ENCODE measurements at regions not wholly inside any gene's neighbourhood (a gene's known extent, or its start where the extent isn't known, plus 50 kb on each side); places are given as distances from the start of the nearest gene placed in this dataset.

GRCh38 chr10:120970595-120971529 is 119.7 kb downstream of the WDR11 start:
- no peak overlapping the region for H3K4me2 ChIP-seq (ENCODE audit: low read depth, low read length, poor library complexity, severe bottlenecking)
- H3K4me3 ChIP-seq (ENCODE audit: insufficient read depth, low read length, poor library complexity, severe bottlenecking), result no peak overlapping the region
- no peak overlapping the region for H3K9ac ChIP-seq (ENCODE audit: low read length)
- no peak for TF ChIP-seq EZH2phosphoT487 (conservative IDR thresholded peaks at IDR 0.05; ENCODE audit: low read length)
- TF ChIP-seq, protein P1, sequence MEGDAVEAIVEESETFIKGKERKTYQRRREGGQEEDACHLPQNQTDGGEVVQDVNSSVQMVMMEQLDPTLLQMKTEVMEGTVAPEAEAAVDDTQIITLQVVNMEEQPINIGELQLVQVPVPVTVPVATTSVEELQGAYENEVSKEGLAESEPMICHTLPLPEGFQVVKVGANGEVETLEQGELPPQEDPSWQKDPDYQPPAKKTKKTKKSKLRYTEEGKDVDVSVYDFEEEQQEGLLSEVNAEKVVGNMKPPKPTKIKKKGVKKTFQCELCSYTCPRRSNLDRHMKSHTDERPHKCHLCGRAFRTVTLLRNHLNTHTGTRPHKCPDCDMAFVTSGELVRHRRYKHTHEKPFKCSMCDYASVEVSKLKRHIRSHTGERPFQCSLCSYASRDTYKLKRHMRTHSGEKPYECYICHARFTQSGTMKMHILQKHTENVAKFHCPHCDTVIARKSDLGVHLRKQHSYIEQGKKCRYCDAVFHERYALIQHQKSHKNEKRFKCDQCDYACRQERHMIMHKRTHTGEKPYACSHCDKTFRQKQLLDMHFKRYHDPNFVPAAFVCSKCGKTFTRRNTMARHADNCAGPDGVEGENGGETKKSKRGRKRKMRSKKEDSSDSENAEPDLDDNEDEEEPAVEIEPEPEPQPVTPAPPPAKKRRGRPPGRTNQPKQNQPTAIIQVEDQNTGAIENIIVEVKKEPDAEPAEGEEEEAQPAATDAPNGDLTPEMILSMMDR (IDR thresholded peaks at IDR 0.05; ENCODE audit: insufficient read depth, low read length, poor library complexity, severe bottlenecking), result no peak
- no peaks in the 10 kb centered on the region for H3K9me2 ChIP-seq (replicated peaks; ENCODE audit: insufficient read depth, low read length)
- peaks cover 5% of the 10 kb centered on the region; the same call in 1 of the 2 replicates for H3K9me3 ChIP-seq (ENCODE audit: insufficient read depth, low read length)
- H3F3A ChIP-seq (ENCODE audit: insufficient read depth), result no peaks in the 10 kb centered on the region
- H3K27ac ChIP-seq (ENCODE audit: low read depth, low read length), result no peak overlapping the region
- H3K27me3 ChIP-seq (ENCODE audit: low read length), result no peaks in the 10 kb centered on the region
- no peak overlapping the region for H2AFZ ChIP-seq (ENCODE audit: low read depth, low read length, severe bottlenecking)
- H3K79me2 ChIP-seq (ENCODE audit: insufficient read depth, low read length), result no peaks in the 10 kb centered on the region
- H3K36me3 ChIP-seq (ENCODE audit: low read length), result no peaks in the 10 kb centered on the region
- no peaks in the 10 kb centered on the region for H4K20me1 ChIP-seq (ENCODE audit: low read depth, low read length)

- Histone ChIP-seq H3K4me3 (ENCODE audit: insufficient read depth, low read length, poor library complexity, severe bottlenecking) (no peak overlapping the region), H3K79me2 (ENCODE audit: insufficient read depth, low read length) (no peaks in the 10 kb centered on the region), H3K36me3 (ENCODE audit: low read length) (no peaks in the 10 kb centered on the region), H3K9ac (ENCODE audit: low read length) (no peak overlapping the region), H3K4me2 (ENCODE audit: low read depth, low read length, poor library complexity, severe bottlenecking) (no peak overlapping the region), H4K20me1 (ENCODE audit: low read depth, low read length) (no peaks in the 10 kb centered on the region), H3K9me3 (ENCODE audit: insufficient read depth, low read length) (peaks cover 5% of the 10 kb centered on the region; the same call in 1 of the 2 replicates), H3K27me3 (ENCODE audit: low read length) (no peaks in the 10 kb centered on the region), H3K27ac (ENCODE audit: low read depth, low read length) (no peak overlapping the region), H3F3A (ENCODE audit: insufficient read depth) (no peaks in the 10 kb centered on the region), H3K9me2 (replicated peaks; ENCODE audit: insufficient read depth, low read length) (no peaks in the 10 kb centered on the region), H2AFZ (ENCODE audit: low read depth, low read length, severe bottlenecking) (no peak overlapping the region)
- TF ChIP-seq, protein P1 (IDR thresholded peaks at IDR 0.05; ENCODE audit: insufficient read depth, low read length, poor library complexity, severe bottlenecking), result no peak
- TF ChIP-seq EZH2phosphoT487 (conservative IDR thresholded peaks at IDR 0.05; ENCODE audit: low read length), result no peak
These were observed 120.5 kb downstream of the WDR11 start for GRCh38 chr10:120971671-120972070.

DNA sequence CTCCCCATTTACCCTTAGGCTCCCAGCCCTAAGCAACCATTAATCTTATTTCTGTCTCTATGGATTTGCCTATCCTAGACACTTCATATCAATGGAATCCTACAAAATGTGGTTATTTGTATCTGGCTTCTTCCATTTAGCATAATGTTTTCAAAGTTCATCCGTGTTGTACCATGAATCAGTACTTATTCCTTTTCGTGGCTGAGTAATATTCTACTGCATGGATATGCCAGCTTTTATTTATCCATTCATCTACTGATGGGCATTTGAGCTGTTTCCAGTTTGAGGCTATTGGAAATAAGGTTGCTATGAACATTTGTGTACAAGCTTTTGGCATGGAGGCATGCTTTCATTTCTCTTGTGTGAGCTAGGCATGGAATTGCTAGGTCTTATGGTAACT is 121.1 kb downstream of the WDR11 start:
- Histone ChIP-seq H3K27me3 (ENCODE audit: low read length) (no peaks in the 10 kb centered on the region), H3K27ac (ENCODE audit: low read depth, low read length) (no peak overlapping the region), H3F3A (ENCODE audit: insufficient read depth) (no peaks in the 10 kb centered on the region), H3K4me3 (ENCODE audit: insufficient read depth, low read length, poor library complexity, severe bottlenecking) (no peak overlapping the region), H3K9me3 (ENCODE audit: insufficient read depth, low read length) (peaks cover 5% of the 10 kb centered on the region; the same call in 1 of the 2 replicates), H4K20me1 (ENCODE audit: low read depth, low read length) (no peaks in the 10 kb centered on the region), H3K4me2 (ENCODE audit: low read depth, low read length, poor library complexity, severe bottlenecking) (no peak overlapping the region), H2AFZ (ENCODE audit: low read depth, low read length, severe bottlenecking) (no peak overlapping the region), H3K79me2 (ENCODE audit: insufficient read depth, low read length) (no peaks in the 10 kb centered on the region), H3K9me2 (replicated peaks; ENCODE audit: insufficient read depth, low read length) (no peaks in the 10 kb centered on the region), H3K36me3 (ENCODE audit: low read length) (no peaks in the 10 kb centered on the region), H3K9ac (ENCODE audit: low read length) (no peak overlapping the region)
- TF ChIP-seq EZH2phosphoT487 (conservative IDR thresholded peaks at IDR 0.05; ENCODE audit: low read length), result no peak
- TF ChIP-seq, protein P1 (IDR thresholded peaks at IDR 0.05; ENCODE audit: insufficient read depth, low read length, poor library complexity, severe bottlenecking), result no peak
